Stimulated activated CD4-positive, alpha-beta T cell treated with anti-CD3 and anti-CD28 coated beads, Interleukin-4, amount 100 ng/mL, for 48 hours (primary cell): ENCODE measurements at regions not wholly inside any gene's neighbourhood (a gene's known extent, or its start where the extent isn't known, plus 50 kb on each side); places are given as distances from the start of the nearest gene placed in this dataset.

ENCODE experiments used
- DNase-seq, 2 donors: peaks; one replicate each; pipeline ENCODE4 v3.0.0-alpha.2; 2020; ENCODE audit warnings: low read depth in 2 of 2

DNA sequence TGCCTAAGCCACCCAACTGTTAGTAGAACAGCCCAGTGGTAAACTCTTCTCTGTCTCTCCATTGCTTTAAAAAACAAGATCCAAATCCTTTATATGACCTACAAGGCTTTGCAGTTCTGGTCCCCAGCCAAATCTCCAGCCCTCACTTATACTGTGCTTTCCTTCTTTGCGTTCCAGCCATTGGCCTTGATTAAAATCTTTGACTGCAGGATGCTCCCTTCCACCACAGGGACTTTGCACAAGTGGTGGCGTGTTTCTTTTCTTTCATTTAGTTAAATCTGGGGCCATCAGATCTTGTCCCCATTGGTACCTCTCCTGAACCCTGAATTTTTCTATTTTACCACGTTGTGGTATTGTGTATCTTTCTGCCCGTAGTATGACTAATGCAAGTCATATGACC lies 183.7 kb downstream of the VRK1 start:
- DNase-seq, result no peak

DNA sequence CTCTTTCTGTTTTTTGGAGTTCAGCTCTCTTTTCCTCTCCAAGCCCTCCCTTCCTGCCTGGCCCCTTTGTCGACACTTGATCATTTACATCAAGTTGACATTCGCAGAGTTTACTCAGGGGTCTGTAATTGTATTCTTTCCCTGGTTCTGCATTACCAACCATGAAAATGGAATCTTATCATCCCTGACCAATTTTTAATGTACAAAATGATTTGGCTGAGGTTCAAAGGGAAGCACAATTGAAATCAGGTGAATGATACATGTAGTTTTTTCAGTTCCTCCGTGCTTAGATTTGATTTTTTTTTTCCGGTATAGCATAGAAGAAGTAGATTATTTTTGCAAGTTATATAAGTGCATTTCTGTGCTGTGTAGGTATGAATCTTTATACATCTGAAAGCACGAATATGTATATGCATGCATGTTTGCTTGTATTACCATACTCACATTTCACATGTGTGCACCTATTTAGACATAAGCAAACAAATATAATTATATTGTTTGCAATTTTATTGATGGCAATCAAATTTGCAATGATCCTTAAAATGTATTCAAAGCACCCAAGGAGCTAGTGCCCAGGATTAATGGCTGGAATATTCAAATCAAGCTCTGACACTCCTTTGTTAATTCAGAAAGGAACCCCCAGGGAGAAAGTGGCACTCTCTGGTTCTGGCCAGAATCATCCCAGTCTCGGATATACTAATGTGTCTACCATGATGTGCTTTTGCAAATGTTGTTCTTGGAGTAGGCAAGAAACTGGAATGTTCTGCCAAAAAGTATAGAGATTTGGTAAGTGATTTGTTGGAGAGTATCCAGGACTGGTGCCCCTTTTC lies 189.3 kb downstream of the VRK1 start:
- DNase-seq, result no peak

DNA sequence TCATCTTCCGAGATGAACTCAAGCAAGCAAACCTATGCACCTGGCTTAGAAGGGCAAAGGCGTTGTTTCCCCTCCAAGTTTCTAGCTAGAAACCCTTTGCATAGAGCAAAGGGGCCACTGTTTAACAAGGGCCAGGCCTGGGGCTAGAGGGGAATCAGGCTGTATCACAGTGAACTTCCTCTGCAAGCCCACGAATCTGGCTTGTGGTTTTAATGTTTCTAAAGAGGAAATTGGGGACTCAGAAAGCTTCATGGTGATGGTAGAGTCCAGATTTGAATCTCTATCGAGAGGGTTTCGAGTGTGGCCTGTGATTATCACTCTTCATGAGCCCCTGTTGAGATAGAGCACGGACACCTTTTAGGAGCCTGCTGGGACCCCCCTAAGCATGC lies 189.9 kb downstream of the VRK1 start:
- no peak for DNase-seq

DNA sequence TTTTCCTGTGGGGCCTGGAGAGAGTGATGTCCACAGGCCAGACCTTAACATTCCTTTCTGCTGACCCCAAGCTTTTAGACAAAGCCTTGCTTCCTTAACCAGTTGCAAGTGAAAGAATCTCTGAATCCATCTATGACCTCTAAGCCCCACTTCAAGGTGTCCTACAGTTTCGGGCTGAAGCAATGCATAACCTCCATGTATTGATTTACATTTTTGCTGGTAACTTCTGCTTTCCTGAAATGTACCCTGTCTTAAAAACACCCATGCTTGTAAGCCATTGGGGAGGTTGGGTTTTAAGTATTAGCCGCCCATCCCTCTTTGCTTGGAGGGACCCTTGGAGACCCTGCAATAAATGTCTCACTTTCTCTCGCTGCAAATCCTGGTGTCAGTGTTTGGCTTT lies 190.6 kb downstream of the VRK1 start:
- DNase-seq, result no peak

DNA sequence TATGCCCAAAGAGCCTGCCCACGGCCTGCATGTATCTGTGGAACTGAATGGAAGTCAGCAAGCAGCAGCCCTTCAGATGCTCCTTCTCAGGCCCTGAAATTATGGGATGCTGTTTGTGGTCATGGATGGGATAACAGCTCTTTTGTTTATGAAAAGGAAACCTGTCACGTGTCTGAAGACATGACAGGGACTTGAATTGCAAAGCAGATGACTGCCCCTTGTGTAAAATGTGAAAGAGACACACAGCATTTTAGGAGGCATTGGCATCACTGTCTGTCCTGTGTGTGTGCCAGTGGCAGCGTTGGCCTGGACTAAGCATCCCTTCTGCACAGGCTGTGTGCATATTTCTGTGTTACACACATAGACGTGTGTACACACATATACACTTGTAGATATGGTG lies 192.1 kb downstream of the VRK1 start:
- DNase-seq, result no peak

DNA sequence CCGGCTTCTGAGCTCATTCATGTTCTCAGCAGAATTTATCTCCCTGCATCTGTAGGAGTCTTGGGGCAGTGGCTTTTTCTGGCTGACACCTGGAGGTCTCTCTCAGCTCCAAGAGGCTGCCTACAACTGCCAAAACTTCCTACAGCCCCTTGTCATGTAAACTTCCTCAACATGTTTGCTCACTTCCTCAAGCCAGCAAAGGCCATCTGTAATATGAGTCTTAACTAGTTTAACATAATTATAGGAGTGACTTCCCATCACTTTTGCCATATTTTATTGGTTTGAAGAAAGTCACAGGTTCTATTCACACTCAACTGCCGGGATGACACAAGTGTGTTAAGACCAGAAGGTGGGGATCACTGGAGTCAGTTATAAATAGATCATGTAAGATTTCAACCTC lies 194.0 kb downstream of the VRK1 start:
- DNase-seq, result no peak

DNA sequence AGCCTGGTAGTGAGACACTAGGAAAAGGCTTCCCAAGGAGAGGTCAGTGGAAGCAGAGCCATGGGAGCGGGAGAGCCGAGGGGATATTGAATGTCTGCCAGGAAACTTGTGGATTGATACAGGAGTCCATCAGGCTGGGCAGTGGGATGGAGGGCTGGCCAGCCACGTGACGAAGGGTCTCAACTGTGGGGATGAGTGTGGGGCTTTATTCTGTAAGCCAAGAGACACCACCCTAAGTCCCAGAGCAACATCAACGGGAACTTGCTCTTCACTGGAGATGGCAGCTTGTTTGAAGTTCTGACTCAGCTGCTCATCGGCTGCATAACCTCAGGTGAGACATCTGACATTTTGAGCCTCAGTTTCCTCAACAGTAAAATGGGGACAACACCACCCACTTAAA lies 197.8 kb downstream of the VRK1 start:
- no peak for DNase-seq

DNA sequence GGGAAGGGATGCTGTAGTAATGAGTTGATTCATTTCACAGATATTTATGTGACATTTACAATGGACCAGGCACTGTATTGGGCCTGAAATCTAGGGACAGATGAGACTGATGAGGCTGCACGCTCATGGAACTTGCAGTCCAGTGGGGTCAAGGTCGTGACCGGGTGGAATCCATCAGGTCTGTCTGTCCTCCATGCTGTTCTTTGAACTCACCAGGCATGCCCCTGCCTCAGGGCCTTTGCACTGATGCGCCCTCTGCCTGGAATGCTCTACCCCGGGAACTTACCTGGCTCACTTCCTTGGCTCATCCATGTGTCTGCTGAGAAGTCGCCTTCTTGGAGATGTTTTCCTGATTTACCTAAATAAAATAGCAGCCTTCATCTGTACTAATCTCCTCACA lies 200.1 kb downstream of the VRK1 start:
- DNase-seq, result no peak

DNA sequence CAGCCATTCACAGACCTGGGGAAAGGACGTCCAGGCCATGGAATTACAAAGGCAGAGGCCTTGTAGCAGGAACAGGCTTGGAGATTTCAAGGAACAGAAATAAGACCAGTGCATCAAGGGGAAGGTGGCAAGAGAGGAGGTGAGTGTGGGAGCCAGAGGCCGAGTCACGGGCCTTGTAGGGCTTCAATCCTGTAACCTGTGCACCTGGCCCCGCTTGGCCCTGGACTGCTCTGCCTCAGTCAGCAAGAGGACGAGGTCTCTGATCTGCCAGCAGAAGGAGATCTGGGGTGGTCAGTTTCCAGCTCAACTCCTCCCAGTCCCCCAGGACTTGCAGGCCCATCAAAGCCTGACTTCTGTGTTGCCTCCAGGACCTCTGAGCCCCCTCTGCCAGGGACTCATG lies 200.8 kb downstream of the VRK1 start:
- DNase-seq, result no peak

DNA sequence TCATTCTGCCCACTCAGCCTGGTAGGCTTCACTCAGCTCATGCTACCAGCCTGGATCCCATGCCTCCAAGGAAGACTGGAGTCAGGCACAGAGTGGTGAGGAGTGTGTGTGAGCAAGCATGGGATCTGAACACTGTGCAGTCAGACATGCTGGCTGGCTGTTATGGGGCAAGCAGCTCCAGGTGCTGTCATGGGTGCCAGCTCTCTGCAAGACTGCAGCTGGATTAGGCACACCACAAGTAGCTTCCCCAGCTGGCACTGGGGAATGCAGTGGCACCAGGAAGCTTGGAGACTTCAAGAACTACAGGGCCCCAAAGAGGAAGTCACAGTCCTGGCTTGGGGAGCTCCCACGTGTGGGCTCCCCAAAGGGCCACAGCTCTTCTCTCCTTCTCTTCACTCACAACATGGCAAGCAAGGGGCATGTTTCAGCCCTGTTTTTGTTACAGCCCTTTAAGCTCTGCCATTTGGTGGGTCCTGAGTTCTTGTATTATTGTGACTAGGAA lies 202.5 kb downstream of the VRK1 start:
- DNase-seq, result no peak

DNA sequence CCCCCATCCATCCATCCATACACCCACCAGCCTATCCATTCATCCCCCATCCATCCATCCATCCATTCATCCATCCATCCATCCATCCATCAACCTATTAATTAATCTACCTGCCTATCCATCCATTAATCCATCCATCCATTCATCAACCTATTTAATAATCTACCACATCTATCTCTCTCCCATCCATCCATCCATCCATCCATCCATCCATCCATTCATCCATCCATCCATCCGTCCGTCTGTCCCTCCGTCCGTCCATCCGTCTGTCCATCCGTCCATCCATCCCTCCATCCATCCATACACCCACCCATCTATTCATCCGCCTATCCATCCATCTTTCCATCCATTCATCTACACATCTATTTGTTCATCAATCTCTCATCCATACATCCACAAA lies 205.3 kb downstream of the VRK1 start:
- no peak for DNase-seq

DNA sequence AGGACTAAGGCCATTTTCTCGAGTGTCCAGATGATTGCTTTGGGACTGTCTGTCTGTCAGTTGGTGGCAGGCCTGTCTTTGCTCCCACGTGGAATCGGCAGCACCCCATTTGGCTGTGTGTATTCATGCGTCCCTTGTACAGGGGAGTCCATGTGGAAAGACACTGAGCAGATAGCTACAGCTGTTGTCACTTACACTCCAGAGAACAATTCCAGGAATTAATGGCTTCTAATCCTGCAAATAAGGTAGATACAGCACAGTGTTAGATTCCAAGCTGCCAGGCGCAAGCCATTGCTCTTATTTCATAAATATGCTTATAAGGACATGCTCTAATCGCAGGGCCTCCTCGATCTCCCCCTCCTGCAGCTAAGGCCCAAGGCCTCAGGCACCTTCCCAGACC lies 208.8 kb downstream of the VRK1 start:
- no peak for DNase-seq

DNA sequence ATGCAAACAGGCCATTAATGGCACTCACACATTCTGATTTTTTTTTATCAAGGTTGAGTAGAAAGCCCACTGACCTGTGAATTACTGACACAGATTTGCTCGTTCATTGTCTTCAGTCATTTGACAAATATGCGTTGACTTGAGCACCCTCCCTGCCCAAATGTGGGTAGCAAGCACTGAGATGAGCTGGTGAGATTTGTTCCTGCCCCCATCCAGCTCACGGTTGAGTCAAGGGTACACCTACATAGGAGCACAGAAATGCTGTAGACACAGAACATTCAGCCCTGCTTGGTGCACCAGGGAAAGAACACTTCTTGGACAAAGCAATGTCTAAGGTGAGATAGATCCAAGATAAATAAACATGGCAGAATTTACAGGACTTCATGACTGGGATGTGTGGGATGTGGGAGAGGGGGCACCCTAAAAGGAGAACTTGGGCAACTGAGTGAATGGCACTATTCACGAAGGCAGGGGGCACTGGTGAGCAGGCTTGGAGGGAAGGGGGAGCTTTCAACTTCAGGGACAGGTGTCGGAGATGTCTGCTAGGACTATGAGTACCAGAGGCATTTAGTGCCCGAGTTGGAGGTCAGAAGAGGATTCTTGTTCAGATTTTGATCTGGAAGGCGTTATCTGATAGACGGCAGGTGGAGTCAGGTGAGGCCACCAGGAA lies 213.4 kb downstream of the VRK1 start:
- DNase-seq, result no peak

DNA sequence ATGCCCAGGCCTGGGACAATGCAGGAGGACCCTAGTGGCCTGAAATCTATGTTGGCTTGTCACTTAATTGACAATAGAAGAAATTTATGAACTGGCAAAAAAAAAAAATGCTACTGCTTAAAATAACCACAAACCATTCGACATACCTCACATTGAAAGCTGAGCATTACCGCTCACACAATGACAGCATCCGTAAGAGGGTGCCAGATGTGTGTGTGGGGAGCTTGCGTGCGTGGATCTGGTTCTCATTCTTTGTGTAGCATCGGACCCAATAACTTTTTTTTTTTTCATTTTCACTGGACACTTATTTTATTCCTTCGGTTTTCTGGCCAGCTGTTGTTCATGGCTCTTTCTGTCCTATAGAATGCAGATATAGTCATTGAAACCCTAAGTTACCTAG lies 216.7 kb downstream of the VRK1 start:
- no peak for DNase-seq

DNA sequence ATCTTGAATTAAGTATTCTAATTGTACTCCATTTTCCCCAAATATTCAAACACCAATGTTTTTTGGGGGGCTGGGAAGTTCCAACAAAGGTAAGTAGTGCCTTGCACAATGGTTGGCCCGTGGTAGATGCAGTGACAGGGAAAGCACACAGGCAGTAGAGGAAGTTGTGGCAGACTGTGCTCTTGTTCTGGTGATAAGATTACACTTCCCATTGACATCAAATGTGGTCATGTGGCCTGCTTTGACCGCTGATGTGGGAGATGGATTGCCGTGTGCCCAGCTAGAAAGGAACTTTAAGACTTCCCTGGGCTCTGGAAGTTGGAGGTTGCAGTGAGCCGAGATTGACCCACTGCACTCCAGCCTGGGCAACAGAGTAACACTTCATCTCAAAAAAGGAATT lies 223.8 kb downstream of the VRK1 start:
- no peak for DNase-seq

DNA sequence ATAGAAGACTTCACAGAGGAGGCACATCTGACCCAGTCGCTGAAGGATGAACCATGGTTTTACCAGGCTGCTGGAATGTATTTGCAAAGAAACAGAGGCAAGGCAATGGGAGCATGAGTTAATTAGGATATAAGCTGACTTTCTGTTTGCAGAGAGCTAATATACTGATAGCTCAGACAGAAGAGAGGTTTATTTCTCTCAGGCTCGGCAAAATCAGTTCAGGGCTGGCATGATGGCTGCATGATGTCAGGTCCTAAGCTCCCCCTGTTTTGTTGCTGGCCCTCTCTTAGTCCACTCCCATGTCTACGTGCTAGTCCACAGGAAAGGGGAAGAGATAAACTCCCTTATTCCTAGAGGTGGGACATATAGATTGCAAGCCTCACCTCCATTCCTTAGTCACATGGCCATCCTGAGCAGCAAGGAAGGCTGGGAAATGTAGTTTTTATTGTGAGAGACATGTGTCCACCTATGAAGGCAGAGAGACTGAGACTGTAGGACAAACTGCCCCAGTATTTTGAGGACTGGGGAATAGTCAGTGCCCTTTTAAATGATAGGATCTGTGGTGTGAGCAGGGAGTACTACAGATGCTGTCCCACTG lies 224.5 kb downstream of the VRK1 start:
- DNase-seq, result no peak

DNA sequence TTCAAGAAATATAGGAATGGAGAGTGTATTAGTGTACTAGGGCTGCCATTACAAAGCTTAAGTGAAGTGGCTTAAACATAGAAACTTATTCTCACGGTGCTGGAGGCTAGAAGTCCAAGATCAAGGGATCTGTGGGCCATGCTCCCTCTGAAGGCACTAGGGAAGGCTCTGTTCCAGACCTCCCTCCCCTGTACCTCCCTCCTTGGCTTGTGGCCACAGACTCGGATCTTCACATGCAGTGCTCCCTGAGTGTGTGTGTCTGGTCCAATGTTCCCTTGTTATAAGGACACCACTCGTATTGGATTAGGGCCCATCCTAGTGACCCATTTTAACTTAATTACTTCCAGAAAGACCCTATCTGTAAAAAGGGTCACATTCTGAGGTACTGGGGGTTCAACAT lies 225.6 kb downstream of the VRK1 start:
- no peak for DNase-seq

DNA sequence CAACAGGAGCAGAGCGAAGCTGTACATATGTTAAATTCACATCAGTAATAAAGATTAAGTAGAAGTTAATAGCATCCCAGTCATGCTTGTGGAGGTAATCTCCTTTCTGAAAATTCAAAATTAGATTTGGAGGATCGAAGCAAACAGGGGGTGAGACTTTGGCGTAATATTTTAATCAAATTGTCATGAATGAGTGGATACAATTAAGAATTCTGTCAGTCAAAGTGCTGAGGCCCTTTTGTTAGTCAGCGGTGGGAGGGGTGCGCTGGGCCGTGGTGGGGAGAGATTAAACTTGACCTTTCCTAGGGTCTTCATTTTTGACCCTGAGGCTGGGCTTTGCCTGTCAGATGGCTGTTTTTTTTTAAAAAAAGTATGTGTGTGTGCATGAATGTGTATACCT lies 226.7 kb downstream of the VRK1 start:
- no peak for DNase-seq

DNA sequence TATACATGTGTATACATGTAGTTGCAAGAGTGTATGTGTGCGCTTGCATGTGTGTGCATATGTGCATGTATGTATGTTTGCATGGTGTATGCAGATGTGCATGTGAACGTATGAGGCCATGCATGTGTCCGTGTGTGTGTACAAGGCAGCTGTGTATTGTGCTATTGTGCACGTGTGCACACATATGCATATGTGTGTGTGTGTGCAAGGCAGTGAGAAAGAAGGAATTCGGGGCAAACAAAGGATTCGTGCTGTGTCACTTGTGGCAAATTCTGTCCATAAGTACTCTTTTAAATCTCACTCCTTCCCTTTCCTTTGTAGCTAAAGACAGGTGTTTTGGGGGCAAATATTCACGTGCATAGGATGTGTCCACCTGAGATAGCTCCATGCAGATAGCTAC lies 227.1 kb downstream of the VRK1 start:
- DNase-seq, result no peak

DNA sequence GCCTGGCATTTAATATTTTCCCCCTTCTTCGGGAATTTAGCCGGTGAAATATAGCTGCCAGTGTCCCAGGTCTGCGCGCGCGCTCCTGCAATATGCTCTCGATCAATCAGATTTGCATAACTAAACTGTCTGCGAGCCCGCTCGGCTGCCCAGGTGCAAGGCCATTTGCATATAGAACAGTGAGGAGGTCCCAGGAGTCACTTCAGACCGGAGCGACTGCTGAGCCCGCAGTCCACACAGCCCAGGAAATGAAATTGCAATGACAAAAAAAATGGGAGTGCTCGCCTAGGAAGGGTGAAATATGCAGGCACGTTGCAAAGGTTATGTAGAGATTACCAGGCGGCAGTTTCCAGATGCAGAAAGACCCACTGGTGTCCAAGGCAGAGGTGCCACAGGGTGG lies 228.5 kb downstream of the VRK1 start:
- DNase-seq, result no peak

DNA sequence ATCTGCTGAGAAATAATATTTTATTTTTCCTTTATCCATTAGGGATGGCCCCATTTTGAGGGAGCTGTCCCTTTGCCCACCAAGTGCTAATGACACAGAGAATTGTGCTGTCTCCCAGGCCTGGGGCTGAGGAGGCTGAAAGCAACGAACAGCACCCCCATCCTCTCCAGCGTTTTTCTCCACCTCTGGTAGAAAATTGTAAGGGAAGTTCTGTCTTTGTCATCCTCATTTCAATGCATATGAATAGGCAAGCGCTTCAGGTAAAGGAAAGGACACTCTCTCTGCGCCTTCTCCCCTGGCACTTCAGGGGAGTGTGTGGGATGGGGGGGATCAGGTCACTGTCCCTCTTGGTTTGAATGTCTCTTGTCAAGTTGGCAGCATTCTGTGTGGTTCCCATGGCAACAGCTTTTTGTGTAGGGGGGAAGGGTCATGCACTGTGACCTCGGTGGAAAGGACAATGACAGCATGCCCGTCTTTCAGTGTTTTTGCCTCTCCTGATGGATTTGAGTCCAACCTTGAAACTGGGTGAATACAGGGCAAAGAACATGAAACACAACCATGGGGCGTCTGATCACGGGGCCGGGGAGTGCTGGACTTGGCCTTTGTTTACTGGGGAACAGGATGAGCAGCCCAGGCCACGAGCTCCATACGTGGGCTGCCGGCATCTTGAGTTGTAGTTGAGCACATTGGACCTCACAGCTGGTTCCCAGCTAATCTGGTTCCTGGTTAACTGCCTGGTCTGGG lies 230.2 kb downstream of the VRK1 start:
- DNase-seq, result no peak

DNA sequence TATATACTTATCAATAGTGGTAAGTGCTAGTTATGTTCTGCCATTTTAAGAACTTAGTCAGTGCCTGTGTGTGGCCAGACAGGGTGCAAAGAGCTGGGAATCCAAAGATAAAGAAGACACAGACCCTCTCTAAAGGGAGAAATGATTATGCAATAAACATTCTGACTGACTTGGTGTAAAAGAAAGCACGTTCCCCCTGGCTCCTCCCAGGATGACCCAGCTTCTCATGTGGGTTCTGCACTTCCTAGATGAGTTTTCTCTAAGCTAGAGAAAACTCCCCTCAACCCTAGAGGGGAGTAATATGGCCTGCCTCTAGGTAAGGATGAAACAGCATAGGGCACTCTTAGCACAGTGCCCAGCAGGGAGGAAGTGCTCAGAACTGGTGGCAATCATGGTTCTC lies 231.2 kb downstream of the VRK1 start:
- DNase-seq, result no peak
